Renal cortex interstitium (tissue), 11 donors: ENCODE measurements at regions not wholly inside any gene's neighbourhood (a gene's known extent, or its start where the extent isn't known, plus 50 kb on each side); places are given as distances from the start of the nearest gene placed in this dataset.
A peak's percentile ranks its signal among the peaks of the same experiment; 100 is the strongest.
"Not testable (repeated sequence)": the region's sequence is repeated elsewhere in the genome, so short reads cannot be mapped to it uniquely, and the experiment has no call there.

ENCODE experiments used
- DNase-seq, 11 donors: peaks; one replicate each; pipeline ENCODE4 v3.0.0-alpha.2; 2013; ENCODE audit warnings: low read depth in 9 of 11, low spot score in 4 of 11; ENCODE audit errors: extremely low read depth in 1 of 11

DNA sequence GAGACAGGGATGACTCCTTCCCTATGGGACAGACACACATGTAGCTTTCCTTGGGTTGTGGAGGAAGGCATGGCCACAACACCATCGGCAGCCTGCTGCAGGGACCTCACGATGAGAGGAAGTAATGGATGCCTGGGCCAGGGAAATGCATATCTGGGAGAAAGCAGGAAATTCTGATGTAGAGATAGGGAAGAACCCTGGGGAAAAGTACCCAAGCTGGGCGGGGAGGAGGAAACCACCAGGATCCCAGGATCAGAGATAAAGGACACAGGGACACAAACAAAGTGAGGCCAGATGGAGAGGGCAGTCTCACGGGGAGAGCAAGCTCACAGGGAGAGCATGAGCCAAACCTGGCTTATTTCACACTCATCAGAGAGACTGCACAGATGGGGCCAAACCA is 294.7 kb upstream of the TEKT4 start:
- DNase-seq: not testable (repeated sequence)

GRCh38 chr2:94577160-94577559 is 294.1 kb upstream of the TEKT4 start:
- DNase-seq: peak in 10 of 11 donors; percentile 22 to 68 (median 38)

DNA sequence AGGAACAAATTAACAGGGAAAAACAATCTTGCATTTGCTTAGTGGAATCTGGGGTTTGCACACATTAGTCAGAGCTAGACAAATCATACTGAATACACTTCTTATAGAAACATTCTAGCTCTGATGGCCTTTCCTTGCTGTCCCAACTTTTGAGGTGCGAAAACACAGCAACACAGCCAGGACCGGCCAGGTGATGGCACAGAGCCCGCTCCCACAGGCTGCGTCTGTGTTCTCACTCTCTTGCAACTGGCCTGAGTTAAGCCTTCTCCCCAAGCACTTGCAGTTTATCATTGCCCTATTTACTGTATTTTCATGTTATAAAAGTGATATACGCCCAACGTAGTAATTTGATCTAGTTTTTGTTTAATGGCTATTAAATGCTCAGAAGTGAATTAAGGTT is 292.0 kb upstream of the TEKT4 start:
- not testable (repeated sequence) for DNase-seq

GRCh38 chr2:94583081-94583723 is 288.0 kb upstream of the TEKT4 start:
- DNase-seq: not testable (repeated sequence)

DNA sequence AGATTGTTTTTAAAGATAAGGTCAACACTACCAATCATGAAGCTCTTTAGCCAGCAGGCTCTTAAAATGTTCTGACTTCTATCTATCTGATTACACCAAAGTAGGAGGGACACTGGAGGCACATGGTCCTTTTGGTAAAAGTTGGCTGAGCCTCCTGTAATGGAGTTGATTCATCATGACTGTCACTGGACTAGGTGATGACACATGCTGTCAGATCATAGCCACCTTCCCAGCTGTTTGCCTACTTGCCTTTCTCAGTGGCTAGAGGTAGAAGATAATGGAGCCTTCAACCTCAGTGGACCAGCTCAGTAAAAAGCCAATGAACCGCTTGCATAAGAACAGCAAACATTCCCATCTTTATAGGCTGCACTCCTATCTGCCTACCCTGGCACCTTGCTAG is 286.7 kb upstream of the TEKT4 start:
- DNase-seq: not testable (repeated sequence)

DNA sequence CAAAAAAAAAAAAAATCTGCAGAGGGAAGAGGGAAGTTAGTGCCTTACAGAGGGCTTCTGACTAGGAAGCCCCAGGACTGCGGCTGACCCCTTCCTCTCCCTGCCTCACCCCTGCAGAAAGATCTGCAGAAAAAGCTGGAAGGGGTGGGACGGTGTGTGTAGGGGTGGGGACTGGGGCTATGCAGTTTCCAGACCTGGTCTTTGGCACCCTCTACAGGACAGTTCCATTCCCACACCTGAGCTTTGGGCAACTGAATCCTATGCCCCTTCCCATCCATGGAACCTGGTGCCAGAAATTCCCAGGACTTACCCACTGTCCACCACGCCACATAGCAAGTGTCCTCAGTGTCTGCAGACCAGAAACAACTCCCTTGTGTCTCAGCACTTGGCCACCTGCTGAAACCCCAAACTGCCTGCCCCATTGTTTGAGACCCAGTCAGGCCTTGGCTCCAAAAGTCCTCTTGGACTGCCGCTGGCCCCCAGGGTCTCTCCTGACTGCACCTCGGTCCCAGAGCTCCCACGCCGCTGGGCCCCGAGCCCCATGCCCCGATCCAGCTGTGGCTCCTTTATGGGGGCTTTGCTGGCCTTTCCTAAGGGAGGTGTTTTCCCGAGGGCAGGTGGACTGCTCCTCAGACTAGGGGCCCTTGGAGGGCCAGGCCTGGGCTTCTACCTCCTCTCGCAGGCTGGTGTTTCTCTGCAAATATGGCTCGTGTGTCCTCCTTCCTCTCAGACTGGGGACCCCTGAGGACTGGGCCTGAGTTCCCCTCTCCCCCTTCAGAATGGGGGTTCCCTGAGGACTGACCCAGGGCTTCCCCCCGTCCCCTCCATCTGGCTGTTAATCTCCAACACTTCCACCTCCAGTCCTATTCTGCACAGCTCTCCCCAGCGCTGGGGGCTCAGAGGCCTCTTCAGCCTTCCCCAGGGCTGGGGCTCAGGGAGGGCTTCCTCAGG is 284.9 kb upstream of the TEKT4 start:
- DNase-seq: peak in 2 of 11 donors; percentile 3 to 9

GRCh38 chr2:94587042-94587441 is 284.2 kb upstream of the TEKT4 start:
- not testable (repeated sequence) for DNase-seq

- DNase-seq: not testable (repeated sequence)
Measured at GRCh38 chr2:94594019-94594836, 277.0 kb upstream of the TEKT4 start.

DNA sequence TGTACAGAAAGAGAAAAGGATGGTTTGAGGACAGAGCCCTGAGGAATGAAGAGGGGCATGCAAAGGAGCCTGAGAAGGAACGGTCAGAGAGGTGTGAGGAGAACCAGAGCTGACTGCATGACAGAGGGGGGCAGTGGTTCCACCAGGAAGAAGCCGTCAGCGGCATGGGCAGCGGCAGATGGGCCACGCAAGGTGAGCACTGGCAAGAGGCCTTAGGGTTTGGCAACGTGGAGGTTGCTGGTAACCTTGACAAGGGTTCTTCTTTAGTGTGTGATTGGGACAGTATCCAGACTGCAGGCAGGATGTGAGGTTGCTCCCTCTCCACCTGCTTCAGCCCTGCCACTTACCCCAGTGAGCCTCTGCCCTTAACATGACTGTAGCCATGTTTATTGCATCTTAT is 275.3 kb upstream of the TEKT4 start:
- not testable (repeated sequence) for DNase-seq

DNA sequence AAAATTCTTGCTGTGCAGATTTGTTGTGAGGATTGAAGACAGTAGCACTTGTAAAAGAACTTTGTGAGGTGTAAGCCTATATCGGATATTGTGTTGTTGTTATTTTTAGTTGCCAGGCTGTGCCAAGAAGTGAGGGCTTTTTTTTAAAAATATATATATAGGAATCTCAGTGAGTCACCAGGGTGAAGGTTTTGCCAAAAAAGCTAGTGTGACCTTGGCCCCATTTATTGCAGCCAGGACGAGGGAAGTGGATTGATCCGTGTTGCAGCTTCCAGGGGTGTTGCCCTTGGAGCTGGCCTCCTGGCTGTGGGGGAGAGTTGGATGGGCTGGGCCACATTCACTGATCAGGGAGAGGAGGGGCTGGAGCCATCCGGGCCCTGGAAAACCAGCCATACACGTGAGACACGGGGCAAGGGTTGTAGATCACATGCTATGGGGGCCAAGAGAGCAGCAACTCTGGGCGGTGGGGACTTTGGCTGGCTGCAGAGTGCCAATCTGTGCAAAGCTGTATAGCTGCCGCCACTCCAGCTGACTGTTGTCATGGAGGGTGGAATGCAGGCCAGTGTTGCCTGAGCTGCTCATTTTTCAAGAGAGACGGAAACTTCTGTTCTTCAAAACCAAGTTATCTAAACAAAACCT is 273.0 kb upstream of the TEKT4 start:
- not testable (repeated sequence) for DNase-seq

- DNase-seq: not testable (repeated sequence)
Measured at GRCh38 chr2:94600929-94601328, 270.3 kb upstream of the TEKT4 start.

DNA sequence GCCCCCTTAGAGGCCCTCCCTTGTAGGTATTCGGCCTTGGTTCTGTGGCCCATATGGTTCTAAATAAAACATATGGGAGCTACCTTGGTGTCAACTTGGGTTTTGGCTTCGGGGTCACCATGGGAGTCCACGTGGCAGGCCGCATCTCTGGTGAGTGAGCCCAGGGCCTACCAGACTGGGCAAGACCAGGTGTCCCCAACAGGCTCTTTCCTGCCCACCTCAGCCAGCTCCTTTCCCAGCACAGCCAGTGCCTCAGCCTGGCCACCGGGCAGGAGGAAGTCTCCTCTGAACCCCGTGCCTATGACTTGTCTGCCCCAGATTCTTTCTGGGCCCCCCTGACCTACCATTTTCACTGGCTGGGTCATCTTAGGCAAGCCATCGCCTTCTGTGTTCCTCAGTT is 268.8 kb upstream of the TEKT4 start:
- DNase-seq: no peak

DNA sequence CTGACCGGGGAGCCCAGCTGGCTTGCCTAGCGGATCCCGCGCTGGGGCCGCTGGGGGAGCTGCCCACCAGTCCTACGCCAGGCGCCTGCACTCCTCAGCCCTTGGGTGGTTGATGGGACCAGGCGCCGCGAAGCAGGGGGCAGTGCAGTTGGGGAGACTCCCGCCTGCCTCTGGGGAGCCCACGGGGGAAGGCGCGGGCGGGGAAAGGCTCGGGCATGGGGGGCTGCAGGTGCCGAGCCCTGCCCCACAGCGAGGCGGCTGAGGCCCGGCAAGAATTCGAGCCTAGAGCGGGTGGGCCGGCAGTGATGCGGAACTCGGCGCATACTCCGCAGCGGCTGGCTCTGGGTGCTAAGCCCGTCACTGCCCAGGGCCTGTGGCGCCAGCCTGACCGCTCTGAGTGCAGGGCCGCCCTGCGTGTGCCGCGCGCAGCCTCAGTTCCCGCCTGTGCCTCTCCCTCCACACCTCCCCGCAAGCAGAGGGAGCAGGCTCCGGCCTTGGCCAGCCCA is 249.1 kb upstream of the TEKT4 start:
- DNase-seq: no peak

DNA sequence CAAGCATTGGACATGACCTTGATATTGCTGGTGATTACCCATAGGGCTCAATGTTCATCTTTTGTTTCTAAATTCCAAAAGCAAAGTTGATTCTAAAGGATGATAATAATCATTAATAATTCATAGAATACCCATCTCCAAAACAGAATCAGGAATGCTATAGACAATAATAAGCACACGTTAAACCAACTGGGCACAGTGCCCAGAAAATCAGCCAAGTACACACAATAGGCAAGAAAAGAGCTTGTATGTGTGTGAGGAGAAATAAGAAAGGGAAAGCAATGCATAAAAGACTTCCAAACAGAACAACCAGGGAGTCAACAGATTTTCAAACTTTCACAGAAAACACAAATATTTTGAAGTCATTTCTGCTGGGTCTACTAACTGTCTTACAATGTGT is 242.3 kb upstream of the TEKT4 start:
- not testable (repeated sequence) for DNase-seq

DNA sequence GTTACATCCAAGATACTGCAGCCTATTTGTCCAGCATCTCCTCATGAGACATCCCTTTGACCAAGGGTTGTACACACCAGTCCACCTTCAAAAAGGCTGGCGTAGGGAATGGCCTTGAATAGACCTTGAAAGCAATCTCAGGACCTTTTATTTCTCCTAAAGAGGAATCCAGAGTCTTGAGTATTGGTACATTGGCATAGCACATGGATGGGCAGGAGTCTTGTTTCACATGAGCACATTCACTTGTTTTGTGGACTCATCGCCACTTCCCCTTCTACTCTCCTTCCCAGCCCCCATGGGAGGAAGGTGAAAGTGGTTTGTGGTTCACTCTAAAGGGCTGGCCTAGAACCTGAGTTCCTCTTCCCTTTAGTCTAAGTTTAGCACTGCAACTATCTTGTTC is 229.8 kb upstream of the TEKT4 start:
- DNase-seq: not testable (repeated sequence)

- not testable (repeated sequence) for DNase-seq
Measured at GRCh38 chr2:94652131-94652530, 219.1 kb upstream of the TEKT4 start.

DNA sequence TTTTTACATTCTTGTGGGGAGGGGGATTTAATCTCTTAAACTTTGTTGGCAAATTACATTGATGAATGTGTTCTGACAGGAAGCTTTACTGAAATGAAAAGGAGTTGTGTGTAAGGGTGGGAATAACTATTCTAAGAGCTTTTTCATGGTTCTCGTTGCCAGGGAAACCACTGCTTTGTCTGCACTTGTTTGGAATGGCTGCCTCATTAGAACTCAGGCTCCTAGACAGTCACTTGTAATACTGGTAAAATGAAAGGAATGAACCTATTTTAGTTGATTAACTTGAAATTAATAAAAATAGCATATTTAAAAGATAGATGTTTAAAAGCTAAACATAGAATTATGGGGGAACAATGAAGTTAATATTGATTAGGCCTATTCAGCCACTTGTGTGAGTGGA is 201.4 kb upstream of the TEKT4 start:
- DNase-seq: not testable (repeated sequence)

DNA sequence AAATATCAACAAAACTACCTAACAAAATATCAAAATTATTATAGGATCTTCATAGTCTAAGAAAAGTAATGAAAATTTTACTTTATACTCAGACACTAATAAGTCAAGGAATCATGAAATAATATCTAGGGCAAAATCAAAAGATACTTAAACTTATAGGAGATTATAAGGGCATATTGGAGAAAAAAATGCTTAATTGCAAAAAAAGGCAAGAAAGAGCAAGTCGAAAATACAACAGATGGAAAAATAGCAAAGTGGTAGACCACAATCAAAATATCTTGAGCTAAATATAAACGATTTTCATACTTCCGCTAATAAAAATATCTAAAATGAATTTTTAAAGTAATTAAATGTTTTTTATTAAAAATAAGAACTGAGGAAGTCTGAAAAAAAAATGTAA is 177.0 kb upstream of the TEKT4 start:
- not testable (repeated sequence) for DNase-seq

DNA sequence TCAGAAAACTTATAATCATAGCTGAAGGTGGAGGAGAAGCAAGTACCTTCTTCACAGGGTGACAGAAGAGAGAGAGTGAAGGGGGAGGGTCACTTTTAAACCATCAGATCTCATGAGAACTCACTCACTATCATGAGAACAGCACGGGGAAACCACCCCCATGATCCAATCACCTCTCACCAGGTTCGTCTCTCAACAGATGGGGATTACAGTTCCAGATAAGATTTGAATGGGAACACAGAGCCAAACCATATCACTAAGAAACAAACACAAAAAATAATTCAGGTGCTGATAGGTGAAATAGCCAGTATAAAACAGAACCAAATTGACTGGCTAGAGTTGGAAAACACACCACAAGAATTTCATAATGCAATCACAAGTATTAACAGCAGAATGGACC is 162.2 kb upstream of the TEKT4 start:
- not testable (repeated sequence) for DNase-seq
